Right lobe of liver (tissue), 6 donors: ENCODE measurements at regions not wholly inside any gene's neighbourhood (a gene's known extent, or its start where the extent isn't known, plus 50 kb on each side); places are given as distances from the start of the nearest gene placed in this dataset.

Experiments
- ATAC-seq, 4 donors: fragments of 200-7000 bp; cut with Tn5 transposase; one replicate each; pipeline ENCODE4 v1.9.1; 2020; ENCODE audit warnings: mild to moderate bottlenecking in 4 of 4, moderate library complexity in 4 of 4
- DNase-seq, 3 donors: peaks; one replicate each; pipeline ENCODE4 v3.0.0-alpha.2; 2020
- H3K27ac ChIP-seq, 3 donors: fragments of 200-600 bp; one replicate each; pipeline ENCODE4 v1.8.0; 2022
- H3K27me3 ChIP-seq, 2 donors: fragments of 200-600 bp; one replicate each; pipeline ENCODE4 v1.8.0; 2022
- H3K36me3 ChIP-seq, 4 donors: fragments of 200-600 bp; sonication (generic) in 1 of 4; one replicate each; pipeline versions ENCODE4 v1.5.1 to v1.8.0; 2017 to 2022; ENCODE audit warnings: control low read depth in 1 of 4
- H3K4me1 ChIP-seq, 4 donors: fragments of 200-600 bp; sonication (generic) in 1 of 4; one replicate each; pipeline versions ENCODE4 v1.5.1 to v1.8.0; 2017 to 2022; ENCODE audit warnings: control low read depth in 1 of 4
- H3K4me3 ChIP-seq, 3 donors: fragments of 200-600 bp; one replicate each; pipeline ENCODE4 v1.8.0; 2022
- H3K9me3 ChIP-seq, 4 donors: fragments of 200-600 bp; sonication (generic) in 1 of 4; one replicate each; pipeline versions ENCODE4 v1.5.1 to v1.8.0; 2017 to 2022; ENCODE audit warnings: control low read depth in 1 of 4
- POLR2A ChIP-seq: fragments of 450-650 bp; IDR thresholded peaks from one replicate; pipeline ENCODE4 v1.6.1; 2017; ENCODE audit warnings: antibody characterized with exemption, mild to moderate bottlenecking
- WGBS: methylation state at CpG from one replicate; pipeline ENCODE4 v1.1.6; 2018; ENCODE audit warnings: low coverage, low lambda C conversion rate; ENCODE audit not compliant: insufficient coverage; ENCODE audit errors: missing lambda C conversion rate; 5-methylcytosine and 5-hydroxymethylcytosine counted together
- intact Hi-C, 2 donors: fragments of 100-400 bp; cut with DNase I; formaldehyde crosslinking; loops; one replicate each; pipeline versions ENCODE4 v1.11.2 to v1.14.1; 2022
- TF ChIP-seq, protein P1 (sequence below), 4 donors: fragments of 200-600 bp in 3 of 4; fragments of 450-650 bp in 1 of 4; IDR thresholded peaks; one replicate each; pipeline versions ENCODE4 v1.5.1 to v1.8.0; 2016 to 2022; ENCODE audit warnings: antibody characterized with exemption in 4 of 4, mild to moderate bottlenecking in 2 of 4
- donor health status: DM: no; HTN: yes; CAD: no.
- donor health status: DM: no; HTN: no; CAD: no.
- donor health status: DM: no; HTN: no; CAD: no.
- donor health status: DM: no; HTN: yes; CAD: no.
- donor health status: DM: no; HTN: yes; CAD: no.

DNA sequence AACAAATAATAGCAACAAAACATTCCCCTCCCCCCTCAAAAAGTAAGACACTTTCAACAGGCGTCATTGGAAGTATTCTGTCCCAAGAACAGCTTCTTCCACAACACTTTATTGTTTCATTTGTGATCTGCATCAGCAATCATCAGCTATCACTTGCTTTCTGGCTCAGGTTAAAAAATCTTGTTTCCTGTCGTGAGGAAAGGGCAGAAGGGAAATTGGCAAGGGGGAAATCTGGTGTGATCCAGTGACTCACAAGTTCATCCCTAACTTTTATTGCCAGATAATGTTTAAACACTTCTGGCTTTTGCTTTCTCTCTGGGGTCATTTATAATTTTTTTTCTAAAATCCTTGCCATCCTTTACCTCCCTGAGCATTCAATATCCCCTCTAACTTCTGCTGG, 247.4 kb upstream of the GIMD1 start:
- Histone ChIP-seq H3K27ac (no peak overlapping the region), H3K36me3 (no peaks in the 10 kb centered on the region), H3K4me3 (no peak overlapping the region), H3K9me3 (no peaks in the 10 kb centered on the region), H3K27me3 (no peaks in the 10 kb centered on the region), H3K4me1 (no peaks in the 10 kb centered on the region)
- intact Hi-C loops = no loop called here
- ATAC-seq (no peak), DNase-seq (no peak)
- 33% methylated on average over 2 of the region's 2 CpGs for WGBS
- TF ChIP-seq, protein P1, sequence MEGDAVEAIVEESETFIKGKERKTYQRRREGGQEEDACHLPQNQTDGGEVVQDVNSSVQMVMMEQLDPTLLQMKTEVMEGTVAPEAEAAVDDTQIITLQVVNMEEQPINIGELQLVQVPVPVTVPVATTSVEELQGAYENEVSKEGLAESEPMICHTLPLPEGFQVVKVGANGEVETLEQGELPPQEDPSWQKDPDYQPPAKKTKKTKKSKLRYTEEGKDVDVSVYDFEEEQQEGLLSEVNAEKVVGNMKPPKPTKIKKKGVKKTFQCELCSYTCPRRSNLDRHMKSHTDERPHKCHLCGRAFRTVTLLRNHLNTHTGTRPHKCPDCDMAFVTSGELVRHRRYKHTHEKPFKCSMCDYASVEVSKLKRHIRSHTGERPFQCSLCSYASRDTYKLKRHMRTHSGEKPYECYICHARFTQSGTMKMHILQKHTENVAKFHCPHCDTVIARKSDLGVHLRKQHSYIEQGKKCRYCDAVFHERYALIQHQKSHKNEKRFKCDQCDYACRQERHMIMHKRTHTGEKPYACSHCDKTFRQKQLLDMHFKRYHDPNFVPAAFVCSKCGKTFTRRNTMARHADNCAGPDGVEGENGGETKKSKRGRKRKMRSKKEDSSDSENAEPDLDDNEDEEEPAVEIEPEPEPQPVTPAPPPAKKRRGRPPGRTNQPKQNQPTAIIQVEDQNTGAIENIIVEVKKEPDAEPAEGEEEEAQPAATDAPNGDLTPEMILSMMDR (IDR thresholded peaks at IDR 0.05) = no peak
- no peak for TF ChIP-seq POLR2A

DNA sequence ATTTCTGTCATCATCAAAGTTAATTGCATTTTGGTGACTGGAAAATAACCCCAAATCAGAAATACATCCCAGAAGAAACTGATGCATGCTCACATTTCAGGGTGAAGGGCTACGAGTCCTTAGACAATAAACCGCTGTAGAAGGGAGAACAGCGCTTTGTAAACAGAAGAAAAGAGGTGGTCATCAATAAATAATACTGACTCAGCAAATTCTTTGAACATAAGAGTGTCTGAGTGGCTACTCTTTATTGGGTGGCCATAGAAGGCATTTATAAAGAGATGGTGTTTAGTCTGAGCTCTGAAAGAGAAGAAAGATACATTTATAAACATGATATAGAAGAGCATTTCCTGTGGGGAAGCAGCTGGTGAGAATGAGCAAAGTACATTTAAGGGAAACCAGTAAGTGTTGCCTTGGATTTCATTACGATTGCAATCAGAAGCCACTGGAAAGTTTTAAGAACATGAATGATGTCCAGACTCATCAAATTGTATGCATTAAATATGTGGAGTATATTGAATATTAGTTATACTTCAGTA, 246.9 kb upstream of the GIMD1 start:
- Histone ChIP-seq H3K4me1 (no peaks in the 10 kb centered on the region), H3K27ac (no peak overlapping the region), H3K27me3 (no peaks in the 10 kb centered on the region), H3K36me3 (no peaks in the 10 kb centered on the region), H3K9me3 (no peaks in the 10 kb centered on the region), H3K4me3 (no peak overlapping the region)
- TF ChIP-seq POLR2A = no peak
- TF ChIP-seq, protein P1 (IDR thresholded peaks at IDR 0.05) = no peak
- 40% methylated on average over 4 of the region's 4 CpGs for WGBS
- DNase-seq (no peak), ATAC-seq (no peak)
- intact Hi-C loops = no loop called here

DNA sequence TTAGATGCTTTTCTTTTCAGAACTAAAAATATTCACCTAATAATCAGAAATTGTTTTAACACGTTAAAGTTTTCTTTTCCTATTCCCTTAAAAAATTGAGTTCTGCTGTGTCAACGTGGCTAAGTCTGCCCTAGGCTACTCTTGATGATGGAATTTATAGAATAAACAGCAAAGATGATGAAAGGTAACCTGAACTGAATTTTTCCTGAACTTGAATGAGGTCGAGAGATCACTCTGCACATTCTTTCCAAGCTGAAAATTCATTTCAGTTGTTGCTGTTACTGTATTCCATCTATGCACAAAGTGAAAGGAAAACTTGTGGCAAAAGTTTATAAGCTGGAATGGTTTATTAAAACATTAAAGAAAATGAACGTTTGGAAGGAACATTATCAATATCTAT, 245.9 kb upstream of the GIMD1 start:
- Histone ChIP-seq H3K9me3 (no peaks in the 10 kb centered on the region), H3K27me3 (no peaks in the 10 kb centered on the region), H3K27ac (no peak overlapping the region), H3K4me3 (no peak overlapping the region), H3K4me1 (no peaks in the 10 kb centered on the region), H3K36me3 (no peaks in the 10 kb centered on the region)
- TF ChIP-seq POLR2A = no peak
- TF ChIP-seq, protein P1 (IDR thresholded peaks at IDR 0.05) = no peak
- intact Hi-C loops = no loop called here
- ATAC-seq = no peak
- 27% methylated on average over 4 of the region's 4 CpGs for WGBS
- no peak for DNase-seq

DNA sequence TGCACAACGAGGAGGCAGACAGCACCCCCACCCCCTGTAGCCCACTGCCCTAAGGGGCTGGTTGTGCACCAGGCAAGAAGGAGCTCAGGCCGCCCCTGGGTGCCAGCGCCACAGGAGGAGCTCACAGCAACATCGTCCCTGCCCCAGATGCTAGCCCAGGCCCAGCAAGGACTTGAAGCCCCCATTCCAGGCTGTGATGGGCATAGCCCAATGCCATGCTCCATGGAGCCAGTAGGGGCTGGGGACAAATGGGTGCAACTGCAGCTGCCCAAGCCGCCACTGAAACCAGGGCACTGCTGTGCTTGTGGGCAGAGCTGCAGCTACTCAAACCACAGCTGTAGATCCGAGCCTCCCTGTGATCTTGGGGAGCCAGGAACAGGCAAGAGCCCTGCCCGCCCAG, 241.3 kb upstream of the GIMD1 start:
- Histone ChIP-seq H3K9me3 (no peaks in the 10 kb centered on the region), H3K27me3 (no peaks in the 10 kb centered on the region), H3K27ac (no peak overlapping the region), H3K4me3 (no peak overlapping the region), H3K4me1 (no peaks in the 10 kb centered on the region), H3K36me3 (no peaks in the 10 kb centered on the region)
- intact Hi-C loops = no loop called here
- WGBS = 48% methylated on average over 2 of the region's 7 CpGs
- peak in 1 of 3 donors; percentile 52 for DNase-seq
- ATAC-seq = peak in 1 of 4 donors; percentile 20
- TF ChIP-seq POLR2A = no peak
- TF ChIP-seq, protein P1 (IDR thresholded peaks at IDR 0.05) = no peak

DNA sequence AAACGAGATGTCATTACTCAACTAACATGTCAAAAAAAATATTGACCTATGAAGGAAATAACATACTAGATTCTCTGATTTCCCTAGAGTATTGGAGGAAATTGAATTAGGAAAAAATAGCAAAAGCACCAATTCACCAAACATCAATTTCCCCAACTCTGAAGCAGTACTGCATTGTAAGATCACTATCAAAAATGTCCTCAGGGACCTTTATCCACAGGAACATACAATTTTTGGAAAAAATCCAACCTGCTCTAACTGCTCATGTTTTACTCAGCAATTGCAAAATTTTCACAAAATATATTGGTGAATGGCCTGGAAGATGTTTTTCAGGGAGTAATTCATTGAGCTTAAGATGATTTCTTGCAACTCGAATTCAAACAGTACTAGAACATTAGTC, 239.0 kb upstream of the GIMD1 start:
- H3K4me3 ChIP-seq = no peak overlapping the region
- DNase-seq (no peak), ATAC-seq (no peak)
- no peak overlapping the region for H3K27ac ChIP-seq
- H3K9me3 ChIP-seq = no peaks in the 10 kb centered on the region
- TF ChIP-seq, protein P1 (IDR thresholded peaks at IDR 0.05) = no peak
- no peak for TF ChIP-seq POLR2A
- intact Hi-C loops = no loop called here
- H3K27me3 ChIP-seq = no peaks in the 10 kb centered on the region
- no peaks in the 10 kb centered on the region for H3K36me3 ChIP-seq
- no peaks in the 10 kb centered on the region for H3K4me1 ChIP-seq
- 37% methylated on average over 2 of the region's 2 CpGs for WGBS
